K562 (cell line): ENCODE measurements at regions not wholly inside any gene's neighbourhood (a gene's known extent, or its start where the extent isn't known, plus 50 kb on each side); places are given as distances from the start of the nearest gene placed in this dataset.
A peak's percentile ranks its signal among the peaks of the same experiment; 100 is the strongest.

Experiments
- ATAC-seq: fragments of 200-7000 bp; cut with Tn5 transposase; 3 replicates; pipeline ENCODE4 v1.9.1; 2020; ENCODE audit warnings: moderate library complexity
- BruUV-seq: library from RNA; stranded (reverse); fragments of 400-500 nt; replicated peaks from 2 replicates; lab custom pipeline; 2021; lab: Mats Ljungman, UMichigan
- CTCF ChIA-PET: fragments of 300-600 bp; formaldehyde crosslinking; extraction: SDS; loops from one replicate; lab custom pipeline; 2021; ENCODE audit warnings: low intra/inter-chr PET ratio; lab: Yijun Ruan, JAX
- POLR2A ChIA-PET: fragments of 300-600, 350-650 bp; sonication (Branson Sonifier 250); formaldehyde crosslinking; extraction: SDS; loops from one replicate; lab custom pipeline; 2021; ENCODE audit warnings: antibody characterized with exemption, inconsistent platforms; lab: Yijun Ruan, JAX
- DNase-seq, 4 experiments: peaks; one replicate each; pipeline versions ENCODE4 v3.0.0 to v3.0.0-alpha.2; 2011 to 2018; ENCODE audit warnings: low spot score in 3 of 4, mixed read lengths in 3 of 4; ENCODE audit errors: extremely low read depth in 1 of 4
- FAIRE-seq: peaks from 2 replicates; lab custom pipeline; 2011; peaks lifted over from hg19 to GRCh38; lab: Jason Lieb, UNC
- H2AFZ ChIP-seq: 2 replicates; pipeline ENCODE4 v1.6.0; 2011; ENCODE audit warnings: low read depth, low read length, control low read depth, inconsistent platforms
- H3K27ac ChIP-seq: fragments of 200-600 bp; 3 replicates; pipeline ENCODE4 v1.8.0; 2011; ENCODE audit warnings: low read depth, mild to moderate bottlenecking, control low read depth, inconsistent platforms, low read length, moderate library complexity, mixed read lengths; ENCODE audit errors: extremely low read depth
- H3K27me3 ChIP-seq, 2 experiments: fragments of 300-600 bp in 1 of 2; 2 replicates in 1 of 2; 3 replicates in 1 of 2; pipeline versions ENCODE4 v1.6.0 to v1.8.0; 2011; ENCODE audit warnings: inconsistent platforms in 2 of 2, low read length in 2 of 2, mild to moderate bottlenecking in 1 of 2, mixed read lengths in 1 of 2, moderate library complexity in 1 of 2; ENCODE audit not compliant: control insufficient read depth in 2 of 2, insufficient read depth in 2 of 2
- H3K36me3 ChIP-seq: fragments of 300-600 bp; 3 replicates; pipeline ENCODE4 v1.8.0; 2011; ENCODE audit warnings: mild to moderate bottlenecking, low read length, inconsistent platforms; ENCODE audit not compliant: control insufficient read depth, insufficient read depth
- H3K4me1 ChIP-seq, 2 experiments: fragments of 200-600 bp in 1 of 2; replicated peaks in 1 of 2; 2 replicates in 1 of 2; 3 replicates in 1 of 2; pipeline versions ENCODE4 v1.5.1 to v1.8.0; 2011; ENCODE audit warnings: inconsistent platforms in 2 of 2, low read length in 2 of 2, mild to moderate bottlenecking in 1 of 2, mixed read lengths in 1 of 2, moderate library complexity in 1 of 2; ENCODE audit not compliant: control insufficient read depth in 2 of 2, insufficient read depth in 2 of 2
- H3K4me2 ChIP-seq: 2 replicates; pipeline ENCODE4 v1.6.1; 2011; ENCODE audit warnings: low read length, control low read depth, inconsistent platforms, mixed read lengths; ENCODE audit not compliant: insufficient read depth
- H3K4me3 ChIP-seq: fragments of 200-600 bp; sonication (generic), shearing (Covaris generic); 2 replicates; pipeline ENCODE4 v1.5.1; 2016; ENCODE audit warnings: control low read depth, inconsistent platforms
- H3K79me2 ChIP-seq: fragments of 200-600 bp; 3 replicates; pipeline ENCODE4 v1.8.0; 2011; ENCODE audit warnings: low read length, inconsistent platforms; ENCODE audit not compliant: control insufficient read depth, insufficient read depth
- H3K9ac ChIP-seq, 2 experiments: 2 replicates each; pipeline versions ENCODE4 v1.6.0 to v1.6.1; 2011; ENCODE audit warnings: low read depth in 2 of 2, low read length in 2 of 2, control low read depth in 1 of 2, inconsistent platforms in 1 of 2, mild to moderate bottlenecking in 1 of 2, mixed read lengths in 1 of 2; ENCODE audit not compliant: insufficient read depth in 1 of 2
- H3K9me1 ChIP-seq: one replicate; pipeline ENCODE4 v1.6.0; 2011; ENCODE audit warnings: inconsistent platforms, mild to moderate bottlenecking, low read length, moderate library complexity; ENCODE audit not compliant: control insufficient read depth, insufficient read depth
- H3K9me3 ChIP-seq: replicated peaks from 2 replicates; pipeline ENCODE4 v1.5.1; 2011; ENCODE audit warnings: low read depth, low read length, inconsistent platforms; ENCODE audit not compliant: control insufficient read depth, insufficient read depth
- H4K20me1 ChIP-seq: replicated peaks from 2 replicates; pipeline ENCODE4 v1.6.1; 2011; ENCODE audit warnings: low read length, inconsistent platforms, mixed read lengths; ENCODE audit not compliant: control insufficient read depth, insufficient read depth
- BCL6 ChIP-seq: fragments of 250-450 bp; sonication (Bioruptor Pico); IDR thresholded peaks from 2 replicates; pipeline ENCODE4 v1.4.0; 2020
- BRD4 ChIP-seq: fragments of 200-600 bp; sonication (generic); IDR thresholded peaks from 2 replicates; pipeline ENCODE4 v1.6.1; 2017; ENCODE audit warnings: inconsistent platforms
- CHD4 ChIP-seq: fragments of 200-600 bp; sonication (generic); IDR thresholded peaks from 3 replicates; pipeline ENCODE4 v1.6.1; 2012; ENCODE audit warnings: low read depth, mild to moderate bottlenecking, mixed read lengths, low read length, inconsistent platforms; ENCODE audit not compliant: insufficient read depth, insufficient replicate concordance, poor library complexity, severe bottlenecking
- CSDE1 ChIP-seq, 2 experiments: fragments of 450-650 bp; IDR thresholded peaks; 2 replicates each; pipeline ENCODE4 v1.6.1; 2016; ENCODE audit warnings: mild to moderate bottlenecking in 1 of 2
- CXXC5 ChIP-seq: fragments of 250-450 bp; sonication (Bioruptor Pico); IDR thresholded peaks from 2 replicates; pipeline ENCODE4 v1.8.0; 2022; ENCODE audit warnings: inconsistent platforms, mild to moderate bottlenecking, moderate library complexity
- ETV5 ChIP-seq: sonication (generic); formaldehyde crosslinking; IDR thresholded peaks from 2 replicates; pipeline ENCODE4 v1.4.0; 2020; ENCODE audit warnings: low read depth, mild to moderate bottlenecking, missing genetic modification reagents
- KLF16 ChIP-seq: IDR thresholded peaks from 2 replicates; pipeline ENCODE4 v1.6.1; 2016; ENCODE audit warnings: antibody characterized with exemption
- LEF1 ChIP-seq: fragments of 450-650 bp; IDR thresholded peaks from 2 replicates; pipeline ENCODE4 v1.6.1; 2016; ENCODE audit warnings: mild to moderate bottlenecking
- MIER1 ChIP-seq: fragments of 450-650 bp; IDR thresholded peaks from 2 replicates; pipeline ENCODE4 v1.6.1; 2016; ENCODE audit warnings: antibody characterized with exemption, mild to moderate bottlenecking, low read depth
- NFRKB ChIP-seq: fragments of 450-650 bp; IDR thresholded peaks from 2 replicates; pipeline ENCODE4 v1.6.1; 2016; ENCODE audit warnings: low read depth
- RCOR1 ChIP-seq, 2 experiments: IDR thresholded peaks; 2 replicates each; pipeline ENCODE4 v1.6.1; 2012; ENCODE audit warnings: low read depth in 2 of 2, low read length in 2 of 2, borderline replicate concordance in 1 of 2, improper control_type of control experiment in 1 of 2
- TCFL5 ChIP-seq: fragments of 250-450 bp; sonication (Bioruptor Pico); conservative IDR thresholded peaks from 2 replicates; pipeline ENCODE4 v1.6.1; 2021; ENCODE audit warnings: mild to moderate bottlenecking, moderate library complexity, matching md5 sums
- ZNF197 ChIP-seq: fragments of 200-800 bp; sonication (Bioruptor generic); IDR thresholded peaks from 2 replicates; pipeline ENCODE4 v1.6.1; 2016; ENCODE audit warnings: low read depth, missing genetic modification characterization, missing compliant biosample characterization
- ZNF24 ChIP-seq: fragments of 450-650 bp; IDR thresholded peaks from 2 replicates; pipeline ENCODE4 v1.6.1; 2016
- ZNF444 ChIP-seq: fragments of 250-450 bp; sonication (Bioruptor Pico); IDR thresholded peaks from 2 replicates; pipeline ENCODE4 v1.4.0; 2020; ENCODE audit warnings: mild to moderate bottlenecking, moderate library complexity
- ZNF583 ChIP-seq: fragments of 250-450 bp; sonication (Bioruptor Pico); IDR thresholded peaks from 2 replicates; pipeline ENCODE4 v1.4.0; 2020
- WGBS: fragments of 100-300 bp; shearing (Covaris generic); methylation state at CpG from one replicate; pipeline ENCODE4 v1.1.6; 2016; ENCODE audit warnings: low coverage, mixed read lengths; ENCODE audit not compliant: insufficient coverage; ENCODE audit errors: missing lambda C conversion rate; 5-methylcytosine and 5-hydroxymethylcytosine counted together
- in situ Hi-C: fragments of 300-500 bp; cut with MboI; formaldehyde crosslinking; loops from 4 replicates; pipeline ENCODE4 v1.15.0; 2018; ENCODE audit warnings: inconsistent platforms, mixed read lengths
- intact Hi-C: fragments of 100-400 bp; cut with micrococcal nuclease; formaldehyde crosslinking; loops from 2 replicates; pipeline ENCODE4 v1.14.2; 2022
- TF ChIP-seq, protein P1 (sequence below): sonication (generic); formaldehyde crosslinking; IDR thresholded peaks from 2 replicates; pipeline ENCODE4 v1.8.1; 2023; ENCODE audit warnings: mild to moderate bottlenecking, missing genetic modification reagents
- TF ChIP-seq, protein P2 (sequence below): IDR thresholded peaks from 2 replicates; pipeline ENCODE4 v1.6.1; 2016; ENCODE audit warnings: missing genetic modification characterization, missing compliant biosample characterization
- TF ChIP-seq, protein P3 (sequence below): fragments of 450-650 bp; conservative IDR thresholded peaks from 2 replicates; pipeline ENCODE4 v1.6.1; 2016; ENCODE audit warnings: missing genetic modification characterization, low read depth, mild to moderate bottlenecking, missing compliant biosample characterization, moderate library complexity

DNA sequence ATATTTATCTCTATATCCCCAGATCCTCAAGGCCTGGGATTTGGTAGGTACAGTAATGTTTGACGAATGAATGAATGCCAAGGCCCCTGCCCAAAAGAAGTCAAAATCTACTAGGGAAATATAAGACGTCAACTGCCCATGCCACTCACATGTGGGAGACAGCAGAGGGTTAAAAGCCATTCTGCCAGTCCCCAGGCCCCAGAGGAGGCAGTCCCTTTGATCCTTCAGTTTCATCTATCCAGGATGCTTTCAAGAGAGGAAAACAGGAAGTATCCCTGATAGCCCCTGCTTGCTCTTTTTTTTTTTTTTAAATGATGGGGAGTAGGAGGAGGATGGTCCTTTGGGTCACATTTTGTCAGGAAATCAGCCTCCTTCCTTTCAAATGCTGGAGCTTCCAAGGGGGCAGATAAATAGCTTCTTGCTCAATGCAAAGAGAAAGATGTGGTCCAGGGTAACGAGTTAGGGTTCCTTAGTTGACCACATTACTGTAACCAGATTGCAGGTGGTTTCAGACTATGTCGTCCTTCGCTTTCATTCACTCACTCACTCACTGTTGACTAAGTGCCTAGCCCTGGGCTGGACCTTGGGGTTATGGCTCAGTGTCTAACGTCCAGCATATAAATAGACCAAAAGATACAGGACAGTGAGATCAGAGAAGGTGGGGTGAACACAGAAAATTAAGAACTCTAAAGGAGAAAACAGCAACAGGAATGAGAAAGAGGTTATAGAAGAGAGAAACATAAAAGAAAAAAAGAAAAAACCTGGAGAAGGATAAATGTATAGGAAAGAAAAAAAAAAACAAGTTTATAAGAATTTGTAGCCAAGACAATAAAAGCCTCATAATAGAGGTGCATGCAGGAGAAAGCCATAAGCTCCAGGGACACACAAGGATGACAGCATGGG is 64.6 kb upstream of the PIM1 start:
- Histone ChIP-seq H4K20me1 (no peaks in the 10 kb centered on the region), H3K4me2 (no peak overlapping the region), H3K4me1 (peaks cover 62 to 72% of the 10 kb centered on the region in 2 experiments), H3K27me3 (no peaks in the 10 kb centered on the region), H3K36me3 (no peaks in the 10 kb centered on the region), H3K4me3 (no peak overlapping the region), H2AFZ (peak overlapping the region; percentile 40; the same call in 1 of the 2 replicates), H3K27ac (no peak overlapping the region; the same call in 2 of the 3 replicates), H3K9me1 (no peaks in the 10 kb centered on the region), H3K9me3 (no peaks in the 10 kb centered on the region), H3K9ac (no peak overlapping the region), H3K79me2 (no peaks in the 10 kb centered on the region)
- CTCF ChIA-PET, result interaction anchor here (0.7 kb wide), 1 partner anchor 67 kb away, joined by 3 read pairs; no protein-coding TSS in a partner anchor
- no peak for FAIRE-seq
- 55% methylated on average over 6 of the region's 6 CpGs for WGBS
- POLR2A ChIA-PET, result no interaction called here
- peak in 1 of 4 experiments; percentile 17 for DNase-seq
- intact Hi-C loops (no loop called here), in situ Hi-C loops (no loop called here)
- ATAC-seq, result no peak
- no TSS peak for BruUV-seq
- TF ChIP-seq RCOR1 (IDR thresholded peaks at IDR 0.05; ENCODE audit: borderline replicate concordance in 1 of 2, low read depth in 2 of 2, low read length in 2 of 2) (peak in 1 of 2 experiments; percentile 50; a peak in 1 of 4 replicates), ZNF444 (CRISPR knock-in tag) (no peak), MIER1 (no peak), ETV5 (CRISPR knock-in tag) (0 out of 2 replicates have a peak, but pooled peaks have one; percentile 29), TCFL5 (CRISPR knock-in tag) (no peak), ZNF583 (CRISPR knock-in tag) (0 out of 2 replicates have a peak, but pooled peaks have one; percentile 17), ZNF197 (CRISPR knock-in tag) (no peak), BRD4 (no peak), CHD4 (no peak), BCL6 (CRISPR knock-in tag) (no peak), KLF16 (no peak), LEF1 (peak; percentile 55; the same call in 1 of the 2 replicates), ZNF24 (no peak), NFRKB (0 out of 2 replicates have a peak, but pooled peaks have one; percentile 15), CXXC5 (0 out of 2 replicates have a peak, but pooled peaks have one; percentile 18), CSDE1 (IDR thresholded peaks at IDR 0.05) (0 out of 4 replicates have a peak, but pooled peaks of 1 of the 2 experiments have one; percentile 58)
- TF ChIP-seq, protein P1, sequence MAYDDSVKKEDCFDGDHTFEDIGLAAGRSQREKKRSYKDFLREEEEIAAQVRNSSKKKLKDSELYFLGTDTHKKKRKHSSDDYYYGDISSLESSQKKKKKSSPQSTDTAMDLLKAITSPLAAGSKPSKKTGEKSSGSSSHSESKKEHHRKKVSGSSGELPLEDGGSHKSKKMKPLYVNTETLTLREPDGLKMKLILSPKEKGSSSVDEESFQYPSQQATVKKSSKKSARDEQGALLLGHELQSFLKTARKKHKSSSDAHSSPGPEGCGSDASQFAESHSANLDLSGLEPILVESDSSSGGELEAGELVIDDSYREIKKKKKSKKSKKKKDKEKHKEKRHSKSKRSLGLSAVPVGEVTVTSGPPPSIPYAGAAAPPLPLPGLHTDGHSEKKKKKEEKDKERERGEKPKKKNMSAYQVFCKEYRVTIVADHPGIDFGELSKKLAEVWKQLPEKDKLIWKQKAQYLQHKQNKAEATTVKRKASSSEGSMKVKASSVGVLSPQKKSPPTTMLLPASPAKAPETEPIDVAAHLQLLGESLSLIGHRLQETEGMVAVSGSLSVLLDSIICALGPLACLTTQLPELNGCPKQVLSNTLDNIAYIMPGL, result no peak
- TF ChIP-seq, protein P2, sequence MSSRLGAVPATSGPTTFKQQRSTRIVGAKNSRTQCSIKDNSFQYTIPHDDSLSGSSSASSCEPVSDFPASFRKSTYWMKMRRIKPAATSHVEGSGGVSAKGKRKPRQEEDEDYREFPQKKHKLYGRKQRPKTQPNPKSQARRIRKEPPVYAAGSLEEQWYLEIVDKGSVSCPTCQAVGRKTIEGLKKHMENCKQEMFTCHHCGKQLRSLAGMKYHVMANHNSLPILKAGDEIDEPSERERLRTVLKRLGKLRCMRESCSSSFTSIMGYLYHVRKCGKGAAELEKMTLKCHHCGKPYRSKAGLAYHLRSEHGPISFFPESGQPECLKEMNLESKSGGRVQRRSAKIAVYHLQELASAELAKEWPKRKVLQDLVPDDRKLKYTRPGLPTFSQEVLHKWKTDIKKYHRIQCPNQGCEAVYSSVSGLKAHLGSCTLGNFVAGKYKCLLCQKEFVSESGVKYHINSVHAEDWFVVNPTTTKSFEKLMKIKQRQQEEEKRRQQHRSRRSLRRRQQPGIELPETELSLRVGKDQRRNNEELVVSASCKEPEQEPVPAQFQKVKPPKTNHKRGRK (tag), result peak; percentile 93
- TF ChIP-seq, protein P3, sequence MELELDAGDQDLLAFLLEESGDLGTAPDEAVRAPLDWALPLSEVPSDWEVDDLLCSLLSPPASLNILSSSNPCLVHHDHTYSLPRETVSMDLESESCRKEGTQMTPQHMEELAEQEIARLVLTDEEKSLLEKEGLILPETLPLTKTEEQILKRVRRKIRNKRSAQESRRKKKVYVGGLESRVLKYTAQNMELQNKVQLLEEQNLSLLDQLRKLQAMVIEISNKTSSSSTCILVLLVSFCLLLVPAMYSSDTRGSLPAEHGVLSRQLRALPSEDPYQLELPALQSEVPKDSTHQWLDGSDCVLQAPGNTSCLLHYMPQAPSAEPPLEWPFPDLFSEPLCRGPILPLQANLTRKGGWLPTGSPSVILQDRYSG, result 0 out of 2 replicates have a peak, but pooled peaks have one; percentile 19
